Mesothelial cell of epicardium (in vitro differentiated cells): ENCODE measurements at regions not wholly inside any gene's neighbourhood (a gene's known extent, or its start where the extent isn't known, plus 50 kb on each side); places are given as distances from the start of the nearest gene placed in this dataset.

Source experiments
- DNase-seq, 2 experiments: peaks; one replicate each; pipeline ENCODE4 v3.0.0; 2021; ENCODE audit warnings: low spot score in 2 of 2; ENCODE audit not compliant: unreplicated experiment in 2 of 2
- H3K27ac Mint-ChIP-seq: 2 replicates; pipeline ENCODE4 v1.8.0; 2021; ENCODE audit warnings: mixed read lengths
- H3K27me3 Mint-ChIP-seq: 2 replicates; pipeline ENCODE4 v1.8.0; 2021; ENCODE audit warnings: low read depth, mixed read lengths
- H3K36me3 Mint-ChIP-seq: 2 replicates; pipeline ENCODE4 v1.8.0; 2021; ENCODE audit warnings: mixed read lengths
- H3K4me1 Mint-ChIP-seq: 2 replicates; pipeline ENCODE4 v1.8.0; 2021; ENCODE audit warnings: mixed read lengths
- H3K4me3 Mint-ChIP-seq: 2 replicates; pipeline ENCODE4 v1.8.0; 2021; ENCODE audit warnings: mild to moderate bottlenecking, moderate library complexity, mixed read lengths
- H3K9me3 Mint-ChIP-seq: 2 replicates; pipeline ENCODE4 v1.8.0; 2021; ENCODE audit warnings: mixed read lengths
- TF ChIP-seq, protein P1 (sequence below): fragments of 200-600 bp; sonication (generic); IDR thresholded peaks from one replicate; pipeline ENCODE4 v1.5.0; 2021; ENCODE audit warnings: antibody characterized with exemption; ENCODE audit not compliant: unreplicated experiment

DNA sequence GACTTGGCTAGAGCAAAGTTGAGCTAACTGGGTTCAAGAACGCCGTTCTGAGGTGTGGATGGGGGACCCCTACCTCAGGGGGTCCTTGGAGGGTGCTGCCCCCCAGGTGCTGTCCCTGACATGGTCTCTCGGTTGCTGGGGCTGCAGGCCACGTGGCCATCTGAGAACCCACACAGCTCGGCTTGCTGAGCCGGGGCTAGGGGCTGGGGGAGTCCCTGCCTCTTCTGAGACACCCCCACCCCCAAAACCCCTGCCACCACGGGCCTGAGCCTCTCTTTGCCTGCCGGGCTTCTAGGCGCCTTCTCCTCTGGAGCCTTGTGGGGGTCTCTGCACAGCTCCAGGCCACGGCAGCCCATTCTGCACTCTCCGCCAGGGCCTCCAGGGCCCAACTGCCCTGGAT lies 52.0 kb upstream of the LAMA1 start:
- Mint-ChIP-seq H3K4me3 (no peak overlapping the region), H3K27ac (no peak overlapping the region), H3K4me1 (peaks cover 27% of the 10 kb centered on the region), H3K36me3 (no peaks in the 10 kb centered on the region), H3K27me3 (no peaks in the 10 kb centered on the region), H3K9me3 (no peaks in the 10 kb centered on the region)
- TF ChIP-seq, protein P1, sequence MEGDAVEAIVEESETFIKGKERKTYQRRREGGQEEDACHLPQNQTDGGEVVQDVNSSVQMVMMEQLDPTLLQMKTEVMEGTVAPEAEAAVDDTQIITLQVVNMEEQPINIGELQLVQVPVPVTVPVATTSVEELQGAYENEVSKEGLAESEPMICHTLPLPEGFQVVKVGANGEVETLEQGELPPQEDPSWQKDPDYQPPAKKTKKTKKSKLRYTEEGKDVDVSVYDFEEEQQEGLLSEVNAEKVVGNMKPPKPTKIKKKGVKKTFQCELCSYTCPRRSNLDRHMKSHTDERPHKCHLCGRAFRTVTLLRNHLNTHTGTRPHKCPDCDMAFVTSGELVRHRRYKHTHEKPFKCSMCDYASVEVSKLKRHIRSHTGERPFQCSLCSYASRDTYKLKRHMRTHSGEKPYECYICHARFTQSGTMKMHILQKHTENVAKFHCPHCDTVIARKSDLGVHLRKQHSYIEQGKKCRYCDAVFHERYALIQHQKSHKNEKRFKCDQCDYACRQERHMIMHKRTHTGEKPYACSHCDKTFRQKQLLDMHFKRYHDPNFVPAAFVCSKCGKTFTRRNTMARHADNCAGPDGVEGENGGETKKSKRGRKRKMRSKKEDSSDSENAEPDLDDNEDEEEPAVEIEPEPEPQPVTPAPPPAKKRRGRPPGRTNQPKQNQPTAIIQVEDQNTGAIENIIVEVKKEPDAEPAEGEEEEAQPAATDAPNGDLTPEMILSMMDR = no peak
- DNase-seq = no peak

GRCh38 chr18:7168408-7168807 lies 50.8 kb upstream of the LAMA1 start:
- no peaks in the 10 kb centered on the region for H3K36me3 Mint-ChIP-seq
- TF ChIP-seq, protein P1 = no peak
- H3K27ac Mint-ChIP-seq = no peak overlapping the region
- no peak for DNase-seq
- no peaks in the 10 kb centered on the region for H3K9me3 Mint-ChIP-seq
- no peaks in the 10 kb centered on the region for H3K27me3 Mint-ChIP-seq
- H3K4me1 Mint-ChIP-seq = peaks cover 27% of the 10 kb centered on the region
- no peak overlapping the region for H3K4me3 Mint-ChIP-seq
